ENCODE measurements at regions not wholly inside any gene's neighbourhood (a gene's known extent, or its start where the extent isn't known, plus 50 kb on each side); places are given as distances from the start of the nearest gene placed in this dataset.
A peak's percentile ranks its signal among the peaks of the same experiment; 100 is the strongest.

- Histone ChIP-seq H3K4me2 (ENCODE audit: unreplicated experiment) (no peak overlapping the region), H3K9me2 (ENCODE audit: insufficient read depth) (no peaks in the 10 kb centered on the region), H3K27me3 (replicated peaks; ENCODE audit: insufficient read depth) (no peaks in the 10 kb centered on the region), H3K79me2 (ENCODE audit: insufficient read depth) (no peaks in the 10 kb centered on the region), H4K20me1 (ENCODE audit: insufficient read depth) (no peaks in the 10 kb centered on the region), H3K4me1 (ENCODE audit: insufficient read depth) (no peaks in the 10 kb centered on the region), H3K9ac (no peak overlapping the region), H2AFZ (no peak overlapping the region), H3F3A (ENCODE audit: insufficient read depth) (no peaks in the 10 kb centered on the region), H3K36me3 (ENCODE audit: low read depth) (no peaks in the 10 kb centered on the region), H3K27ac (no peak overlapping the region), H3K4me3 (no peak overlapping the region), H3K9me3 (ENCODE audit: low read depth) (no peaks in the 10 kb centered on the region)
- 67 to 91% methylated on average over 1 of the region's 1 CpG for WGBS, 2 experiments (ENCODE audit: low coverage in 1 of 2, low lambda C conversion rate in 2 of 2, missing lambda C conversion rate in 2 of 2)
- peak; percentile 1 for DNase-seq
- no peak for TF ChIP-seq EZH2 (IDR thresholded peaks at IDR 0.05; ENCODE audit: insufficient read depth, poor library complexity, severe bottlenecking)
- TF ChIP-seq EZH2phosphoT487 (IDR thresholded peaks at IDR 0.05; ENCODE audit: insufficient read depth, low read depth): no peak
- in situ Hi-C loops (cut with MboI): no loop called here
These were observed 1069.4 kb downstream of the C4orf33 start for GRCh38 chr4:130165381-130165780.

- in situ Hi-C loops (cut with MboI): no loop called here
- WGBS, 2 experiments (ENCODE audit: low coverage in 1 of 2, low lambda C conversion rate in 2 of 2, missing lambda C conversion rate in 2 of 2): 4 to 9% methylated on average over 3 of the region's 3 CpGs
These were observed 1076.2 kb downstream of the C4orf33 start for GRCh38 chr4:130172156-130172555.

GRCh38 chr4:130178106-130178505, 1082.2 kb downstream of the C4orf33 start:
- Histone ChIP-seq H3K4me3 (no peak overlapping the region), H4K20me1 (ENCODE audit: insufficient read depth) (no peaks in the 10 kb centered on the region), H3K79me2 (ENCODE audit: insufficient read depth) (no peaks in the 10 kb centered on the region), H3K4me1 (ENCODE audit: insufficient read depth) (no peaks in the 10 kb centered on the region), H3K9ac (no peak overlapping the region), H2AFZ (no peak overlapping the region), H3K9me2 (ENCODE audit: insufficient read depth) (no peaks in the 10 kb centered on the region), H3K36me3 (ENCODE audit: low read depth) (no peaks in the 10 kb centered on the region), H3K9me3 (ENCODE audit: low read depth) (no peaks in the 10 kb centered on the region), H3F3A (ENCODE audit: insufficient read depth) (no peaks in the 10 kb centered on the region), H3K27ac (no peak overlapping the region), H3K4me2 (ENCODE audit: unreplicated experiment) (no peak overlapping the region), H3K27me3 (replicated peaks; ENCODE audit: insufficient read depth) (no peaks in the 10 kb centered on the region)
- no peak for TF ChIP-seq EZH2 (IDR thresholded peaks at IDR 0.05; ENCODE audit: insufficient read depth, poor library complexity, severe bottlenecking)
- no peak for TF ChIP-seq EZH2phosphoT487 (IDR thresholded peaks at IDR 0.05; ENCODE audit: insufficient read depth, low read depth)
- in situ Hi-C loops (cut with MboI): no loop called here
- no peak for DNase-seq

More at GRCh38 chr4:130172156-130172555, 1076.2 kb downstream of the C4orf33 start:
- no peak overlapping the region for H3K27ac ChIP-seq
- no peaks in the 10 kb centered on the region for H3K36me3 ChIP-seq (ENCODE audit: low read depth)
- H3F3A ChIP-seq (ENCODE audit: insufficient read depth): no peaks in the 10 kb centered on the region
- no peak overlapping the region for H3K4me3 ChIP-seq
- DNase-seq: no peak
- H2AFZ ChIP-seq: no peak overlapping the region
- H4K20me1 ChIP-seq (ENCODE audit: insufficient read depth): no peaks in the 10 kb centered on the region
- no peaks in the 10 kb centered on the region for H3K27me3 ChIP-seq (replicated peaks; ENCODE audit: insufficient read depth)
- H3K9ac ChIP-seq: no peak overlapping the region
- H3K9me3 ChIP-seq (ENCODE audit: low read depth): no peaks in the 10 kb centered on the region
- no peak overlapping the region for H3K4me2 ChIP-seq (ENCODE audit: unreplicated experiment)
- TF ChIP-seq EZH2 (IDR thresholded peaks at IDR 0.05; ENCODE audit: insufficient read depth, poor library complexity, severe bottlenecking): no peak
- no peak for TF ChIP-seq EZH2phosphoT487 (IDR thresholded peaks at IDR 0.05; ENCODE audit: insufficient read depth, low read depth)
- H3K9me2 ChIP-seq (ENCODE audit: insufficient read depth): no peaks in the 10 kb centered on the region
- H3K79me2 ChIP-seq (ENCODE audit: insufficient read depth): no peaks in the 10 kb centered on the region
- no peaks in the 10 kb centered on the region for H3K4me1 ChIP-seq (ENCODE audit: insufficient read depth)

GRCh38 chr4:130183096-130183495, 1087.1 kb downstream of the C4orf33 start:
- no peaks in the 10 kb centered on the region for H4K20me1 ChIP-seq (ENCODE audit: insufficient read depth)
- no peak for DNase-seq
- in situ Hi-C loops (cut with MboI): no loop called here
- no peak overlapping the region for H3K27ac ChIP-seq
- H3K4me1 ChIP-seq (ENCODE audit: insufficient read depth): no peaks in the 10 kb centered on the region
- no peaks in the 10 kb centered on the region for H3K79me2 ChIP-seq (ENCODE audit: insufficient read depth)
- no peaks in the 10 kb centered on the region for H3F3A ChIP-seq (ENCODE audit: insufficient read depth)
- no peaks in the 10 kb centered on the region for H3K27me3 ChIP-seq (replicated peaks; ENCODE audit: insufficient read depth)
- peaks cover 6% of the 10 kb centered on the region for H3K9me3 ChIP-seq (ENCODE audit: low read depth)
- no peak overlapping the region for H3K4me2 ChIP-seq (ENCODE audit: unreplicated experiment)
- no peak for TF ChIP-seq EZH2phosphoT487 (IDR thresholded peaks at IDR 0.05; ENCODE audit: insufficient read depth, low read depth)
- no peak for TF ChIP-seq EZH2 (IDR thresholded peaks at IDR 0.05; ENCODE audit: insufficient read depth, poor library complexity, severe bottlenecking)
- H3K4me3 ChIP-seq: no peak overlapping the region
- H3K9ac ChIP-seq: no peak overlapping the region
- 9 to 12% methylated on average over 2 of the region's 2 CpGs for WGBS, 2 experiments (ENCODE audit: low coverage in 1 of 2, low lambda C conversion rate in 2 of 2, missing lambda C conversion rate in 2 of 2)
- H3K36me3 ChIP-seq (ENCODE audit: low read depth): no peaks in the 10 kb centered on the region
- H2AFZ ChIP-seq: no peak overlapping the region
- 0 out of 2 replicates have a peak, but pooled peaks cover 5% of the 10 kb centered on the region for H3K9me2 ChIP-seq (ENCODE audit: insufficient read depth)

GRCh38 chr4:130183766-130184165, 1087.8 kb downstream of the C4orf33 start:
- H3K79me2 ChIP-seq (ENCODE audit: insufficient read depth): no peaks in the 10 kb centered on the region
- TF ChIP-seq EZH2 (IDR thresholded peaks at IDR 0.05; ENCODE audit: insufficient read depth, poor library complexity, severe bottlenecking) (no peak), EZH2phosphoT487 (IDR thresholded peaks at IDR 0.05; ENCODE audit: insufficient read depth, low read depth) (no peak)
- no peaks in the 10 kb centered on the region for H4K20me1 ChIP-seq (ENCODE audit: insufficient read depth)
- H3K4me1 ChIP-seq (ENCODE audit: insufficient read depth): no peaks in the 10 kb centered on the region
- H3F3A ChIP-seq (ENCODE audit: insufficient read depth): no peaks in the 10 kb centered on the region
- no peak overlapping the region for H3K9ac ChIP-seq
- H3K4me2 ChIP-seq (ENCODE audit: unreplicated experiment): no peak overlapping the region
- H3K36me3 ChIP-seq (ENCODE audit: low read depth): no peaks in the 10 kb centered on the region
- in situ Hi-C loops (cut with MboI): no loop called here
- H3K27me3 ChIP-seq (replicated peaks; ENCODE audit: insufficient read depth): no peaks in the 10 kb centered on the region
- H3K9me2 ChIP-seq (ENCODE audit: insufficient read depth): 0 out of 2 replicates have a peak, but pooled peaks cover 5% of the 10 kb centered on the region
- H3K4me3 ChIP-seq: no peak overlapping the region
- no peak for DNase-seq
- 12 to 15% methylated on average over 4 of the region's 4 CpGs for WGBS, 2 experiments (ENCODE audit: low coverage in 1 of 2, low lambda C conversion rate in 2 of 2, missing lambda C conversion rate in 2 of 2)
- H2AFZ ChIP-seq: no peak overlapping the region
- no peak overlapping the region for H3K27ac ChIP-seq
- peaks cover 6% of the 10 kb centered on the region for H3K9me3 ChIP-seq (ENCODE audit: low read depth)

All from GM23248 (cell line).